HG03095 (cell line): ENCODE measurements at regions not wholly inside any gene's neighbourhood (a gene's known extent, or its start where the extent isn't known, plus 50 kb on each side); places are given as distances from the start of the nearest gene placed in this dataset.

ENCODE experiments used
- ATAC-seq: cut with Tn5 transposase; IDR thresholded peaks from one replicate; pipeline ENCODE4 v1.9.1; 2021; ENCODE audit warnings: moderate library complexity; ENCODE audit not compliant: unreplicated experiment

DNA sequence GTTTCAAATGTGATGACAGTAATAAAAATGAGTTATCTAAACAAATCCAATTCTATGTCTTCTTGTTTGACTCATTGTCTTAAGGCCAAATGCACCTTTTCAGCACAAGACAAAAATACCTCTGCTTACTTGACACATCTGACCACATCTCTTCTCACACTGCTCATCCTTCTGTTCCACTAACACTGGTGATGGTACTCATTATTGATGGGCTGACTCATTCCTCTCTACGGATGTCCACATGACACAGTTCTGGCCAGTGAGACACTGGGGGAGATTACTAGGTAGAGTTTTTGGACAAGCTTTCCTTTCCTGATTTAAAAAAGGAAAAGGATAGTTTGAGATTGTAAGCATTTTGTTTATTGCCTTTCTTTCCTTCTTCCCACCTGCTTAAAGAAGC is 410.6 kb upstream of the THRB start:
- no peak for ATAC-seq

GRCh38 chr3:24907106-24907505 is 412.5 kb upstream of the THRB start:
- no peak for ATAC-seq

DNA sequence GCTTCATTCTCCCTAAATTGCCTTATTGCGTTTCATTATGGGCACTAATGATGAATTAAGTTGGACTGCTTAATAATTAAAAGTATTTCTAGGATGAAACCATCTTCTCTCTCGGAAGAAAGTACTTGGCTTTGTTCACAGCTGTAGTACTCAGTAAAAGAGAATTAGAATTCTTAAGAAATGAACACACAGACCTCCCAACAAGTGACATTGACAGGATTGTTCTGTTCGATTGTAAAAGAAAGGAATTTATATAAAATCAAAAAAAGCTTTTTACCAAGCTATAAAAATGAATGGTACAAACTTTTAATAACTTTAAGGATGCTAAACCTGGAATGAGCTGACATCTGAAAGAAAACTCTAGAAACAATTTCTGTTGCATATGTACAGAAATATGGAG is 416.4 kb upstream of the THRB start:
- no peak for ATAC-seq

GRCh38 chr3:24915639-24916038 is 421.0 kb upstream of the THRB start:
- no peak for ATAC-seq

DNA sequence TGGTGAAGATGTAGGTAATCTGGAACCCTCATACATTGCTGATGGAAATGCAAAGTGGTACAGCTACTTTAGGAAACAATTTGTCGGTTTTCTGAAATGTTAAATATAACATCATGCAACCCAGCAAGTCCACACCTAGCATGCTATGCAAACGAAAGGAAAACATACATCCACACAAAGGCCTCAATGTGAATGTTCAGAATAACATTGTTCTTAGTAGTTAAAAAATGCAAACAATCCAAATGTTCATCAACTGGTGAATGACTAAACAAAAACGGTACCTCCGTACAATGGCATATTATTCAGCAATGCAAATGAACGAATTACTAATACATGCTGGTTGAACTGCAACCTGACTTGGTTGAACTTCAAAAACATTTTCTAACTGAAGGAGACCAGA is 423.3 kb upstream of the THRB start:
- no peak for ATAC-seq

- ATAC-seq = no peak
Observed at GRCh38 chr3:24923570-24923969, 428.9 kb upstream of the THRB start.

DNA sequence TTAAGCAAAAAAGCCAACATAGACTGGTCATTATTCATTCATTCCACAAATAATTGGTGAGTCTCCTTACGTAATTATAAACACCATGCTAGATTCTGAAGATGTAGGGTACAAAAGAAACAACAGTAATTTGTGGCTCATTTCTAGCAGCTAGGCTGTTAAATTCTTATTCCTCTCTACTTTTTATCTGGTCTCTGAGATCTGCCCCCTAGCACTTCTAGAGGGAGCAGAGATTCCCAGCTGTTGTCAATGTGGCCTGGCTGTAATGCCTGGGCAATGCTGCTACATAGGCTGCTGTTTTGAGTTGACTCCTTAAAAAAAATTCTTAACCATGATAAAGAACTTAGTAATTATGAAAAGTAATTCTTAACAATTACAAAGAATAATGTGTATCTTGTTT is 434.9 kb upstream of the THRB start:
- no peak for ATAC-seq

- ATAC-seq = no peak
Observed at GRCh38 chr3:24933401-24933800, 438.8 kb upstream of the THRB start.

DNA sequence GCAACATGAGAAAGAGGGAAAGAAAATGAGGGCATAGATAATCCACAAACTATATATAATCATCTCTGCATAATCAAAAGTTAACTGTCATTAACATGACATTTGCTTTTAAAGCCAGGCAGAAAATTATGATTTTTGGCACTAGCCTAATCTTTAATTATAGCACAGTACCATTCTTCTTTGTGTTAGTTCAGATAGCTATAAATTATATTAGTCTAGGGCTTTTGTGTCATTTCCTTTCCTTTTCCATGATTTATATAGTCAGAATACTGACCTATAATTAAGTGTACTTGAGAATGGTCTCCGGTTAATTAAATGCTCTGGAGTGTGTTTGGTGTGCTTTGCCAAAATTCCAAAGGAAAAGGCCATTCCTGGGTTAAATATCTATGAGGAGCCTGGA is 441.9 kb upstream of the THRB start:
- no peak for ATAC-seq

DNA sequence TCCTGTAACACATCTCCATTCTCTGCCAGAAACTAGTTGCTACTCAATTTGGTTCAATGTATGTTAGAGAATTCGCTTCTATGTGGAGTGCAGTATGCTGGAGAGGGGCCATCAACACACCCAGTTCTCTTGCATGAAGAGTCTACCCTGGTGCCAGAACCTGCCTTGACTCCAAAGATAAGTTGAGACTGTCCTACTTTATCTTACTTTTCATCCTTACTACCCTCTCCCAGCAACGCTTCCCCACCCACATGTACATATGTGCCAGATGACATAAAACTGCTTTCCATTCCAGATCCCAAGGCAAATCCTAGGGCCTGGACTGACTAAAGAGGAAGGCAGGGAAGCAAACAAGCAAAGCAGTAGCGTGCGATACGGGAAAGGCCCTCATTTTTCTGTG is 442.6 kb upstream of the THRB start:
- ATAC-seq = no peak

DNA sequence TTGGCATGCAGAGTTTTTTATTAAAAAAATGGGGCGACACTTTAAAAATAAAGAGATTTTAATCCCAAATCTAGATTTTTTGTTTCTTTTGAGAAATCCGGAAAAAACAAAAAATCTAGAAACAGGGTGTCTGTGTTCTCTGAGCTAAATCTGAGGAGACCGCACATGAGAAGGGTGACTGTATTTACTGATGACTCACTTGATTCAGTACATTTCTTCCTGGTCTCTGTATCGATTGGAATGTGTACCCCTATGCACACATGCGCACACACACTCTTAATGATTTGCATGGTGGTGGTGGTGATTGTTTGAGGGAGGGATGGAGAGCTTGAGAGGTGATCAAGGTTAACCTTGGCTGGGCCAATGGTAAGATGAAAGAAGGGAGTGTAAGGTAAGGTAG is 443.1 kb upstream of the THRB start:
- no peak for ATAC-seq

- no peak for ATAC-seq
Observed at GRCh38 chr3:24943961-24944360, 449.3 kb upstream of the THRB start.

DNA sequence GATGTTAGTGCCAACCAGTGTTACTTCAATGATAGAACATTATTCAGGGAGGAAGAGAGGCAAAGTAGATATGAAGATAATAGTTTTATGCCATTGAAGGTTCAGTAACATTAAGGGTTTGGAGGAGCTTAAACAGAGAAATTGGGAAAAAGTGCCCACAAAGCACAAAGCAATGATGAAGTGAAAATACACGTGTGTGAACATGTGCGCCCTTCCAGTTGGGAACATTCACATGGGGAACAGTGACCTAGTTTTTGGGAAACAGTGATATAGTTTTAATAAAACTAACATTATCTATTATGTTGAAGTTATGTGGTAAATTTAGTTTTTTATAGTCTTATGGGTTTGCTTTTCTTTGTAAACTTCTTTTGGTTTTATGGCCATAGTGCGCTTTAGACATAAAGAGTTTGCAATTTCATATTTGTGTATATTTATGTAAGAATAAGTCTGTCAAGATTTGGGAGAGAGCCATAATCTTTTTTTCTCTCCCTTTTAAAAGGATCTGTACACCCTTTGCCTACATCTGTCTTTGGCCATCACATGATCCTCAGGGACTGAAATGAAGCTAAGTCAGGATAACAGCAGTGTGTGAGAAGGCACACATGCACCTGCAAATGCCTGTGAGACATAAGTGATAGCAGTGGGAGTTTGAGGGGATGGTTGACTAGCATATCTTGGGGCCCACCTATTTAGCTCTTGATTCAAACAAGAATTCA is 450.3 kb upstream of the THRB start:
- ATAC-seq = no peak

DNA sequence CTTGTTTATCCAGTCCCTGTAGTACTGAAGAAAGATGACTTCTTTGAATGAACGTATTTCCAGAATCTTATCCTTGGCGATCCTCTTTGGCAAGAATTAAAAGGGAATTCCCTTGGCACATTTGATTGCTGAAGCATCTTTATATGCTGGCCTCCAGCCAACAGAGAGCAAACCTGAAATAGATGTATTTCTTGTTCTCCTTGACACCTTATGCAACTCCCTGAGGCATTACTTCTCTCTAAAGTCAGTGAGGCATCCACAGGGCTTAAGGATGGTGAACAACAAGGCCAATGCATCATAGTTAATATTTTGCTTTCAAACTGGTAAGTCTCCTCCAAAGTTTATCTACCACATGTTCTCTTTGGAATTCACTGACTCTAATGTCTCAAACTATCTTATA is 450.9 kb upstream of the THRB start:
- no peak for ATAC-seq

DNA sequence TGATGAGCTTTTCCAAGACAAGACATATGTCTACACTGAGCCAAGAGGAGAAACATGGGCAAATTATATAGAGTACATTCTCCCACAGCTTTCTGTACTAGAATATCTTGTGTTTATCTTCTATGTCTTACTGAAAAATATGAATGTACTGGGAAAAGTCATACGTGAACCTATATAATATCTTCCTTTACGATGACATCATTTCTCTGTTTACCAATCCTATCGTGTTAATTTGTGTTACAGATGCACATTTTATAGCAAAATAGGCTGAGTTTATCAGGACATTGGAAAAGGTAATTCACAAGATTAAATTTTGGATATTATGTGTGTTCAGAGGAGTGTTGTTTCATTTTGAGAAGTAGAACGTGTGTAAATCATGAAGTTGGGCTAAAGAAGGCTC is 452.5 kb upstream of the THRB start:
- ATAC-seq = no peak

GRCh38 chr3:24951180-24951579 is 456.5 kb upstream of the THRB start:
- no peak for ATAC-seq

- no peak for ATAC-seq
Observed at GRCh38 chr3:24952388-24952787, 457.7 kb upstream of the THRB start.

DNA sequence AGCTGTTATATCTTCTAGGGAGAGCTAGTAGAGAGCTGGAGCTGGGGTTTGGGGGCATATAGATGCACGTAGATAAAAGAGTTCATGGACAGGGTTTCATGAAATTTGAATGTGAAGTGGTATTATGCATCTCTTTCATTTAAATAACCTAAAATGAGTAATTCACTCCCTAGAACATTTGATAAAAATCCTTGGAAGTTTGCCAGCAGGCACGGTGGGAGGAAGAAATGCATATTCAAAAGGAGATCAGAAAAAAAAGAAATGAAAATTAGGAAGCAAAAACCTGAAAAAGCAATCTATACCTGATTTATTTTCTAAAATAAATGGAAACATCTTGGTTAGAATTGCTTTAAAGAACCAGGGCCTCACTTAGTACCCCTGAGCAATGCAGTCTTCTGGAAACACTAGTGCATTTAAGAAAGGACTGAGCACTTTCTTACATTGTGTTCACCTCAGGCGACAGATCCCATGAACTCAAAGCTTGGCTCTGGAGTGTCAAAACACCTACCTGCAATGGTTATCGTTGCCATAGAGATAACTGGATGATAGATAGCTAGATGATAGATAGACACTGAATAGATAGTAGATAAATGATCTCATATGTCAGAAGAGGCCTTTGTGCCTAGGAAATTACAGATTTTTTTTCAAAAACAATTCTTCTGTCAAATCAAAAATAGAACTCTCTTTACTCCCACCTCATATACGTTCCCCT is 458.6 kb upstream of the THRB start:
- no peak for ATAC-seq

DNA sequence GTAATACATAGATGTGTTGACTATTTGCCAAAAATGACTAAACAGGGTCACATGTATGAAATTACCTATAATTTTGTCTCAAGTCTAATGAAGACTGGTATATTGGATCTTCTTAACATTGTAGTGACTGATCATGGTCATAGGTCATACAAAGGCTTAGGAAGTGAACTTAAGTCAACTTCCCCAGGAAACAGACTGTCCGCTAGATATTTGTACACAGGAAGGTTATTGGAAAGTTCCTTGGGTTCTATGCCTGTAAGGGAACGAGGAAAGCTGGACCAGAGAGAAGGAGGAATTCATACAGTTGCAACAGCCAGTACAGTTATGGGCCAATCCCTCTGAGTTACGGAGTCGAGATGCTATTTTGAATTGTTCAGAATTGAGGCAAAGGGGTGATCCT is 462.0 kb upstream of the THRB start:
- ATAC-seq = no peak

- ATAC-seq = no peak
Observed at GRCh38 chr3:24958271-24958670, 463.6 kb upstream of the THRB start.

DNA sequence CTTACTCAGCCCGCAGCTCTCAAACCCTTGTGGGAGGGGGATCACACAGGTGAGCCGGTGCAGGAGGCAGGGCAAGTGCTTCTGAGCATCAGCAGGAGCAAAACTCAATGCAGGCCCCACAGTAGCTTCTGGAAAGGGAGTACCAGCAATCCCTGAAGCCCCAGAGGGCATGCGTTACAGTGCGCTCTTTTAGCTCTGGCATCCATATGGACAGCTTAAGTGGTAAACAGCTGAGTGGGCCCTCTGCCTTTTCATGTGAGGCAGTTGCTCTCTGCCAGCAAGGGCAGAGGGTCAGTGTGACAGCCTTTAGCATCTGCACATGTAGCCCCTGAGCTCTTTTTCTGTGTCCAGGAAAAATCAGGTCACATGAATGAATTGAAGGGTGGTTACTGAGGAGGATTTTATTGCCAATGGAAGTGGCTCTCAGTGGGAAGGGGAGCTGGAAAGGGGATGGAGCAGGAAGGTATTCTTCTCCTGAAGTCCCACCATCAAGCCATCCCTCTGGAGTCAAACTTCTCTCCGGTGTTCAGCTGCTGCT is 464.3 kb upstream of the THRB start:
- no peak for ATAC-seq

- ATAC-seq = no peak
Observed at GRCh38 chr3:24963762-24964625, 464.1 kb upstream of the RARB start.
